Keratinocyte (primary cell): ENCODE measurements at regions not wholly inside any gene's neighbourhood (a gene's known extent, or its start where the extent isn't known, plus 50 kb on each side); places are given as distances from the start of the nearest gene placed in this dataset.

ENCODE experiments used
- DNase-seq: peaks from one replicate; pipeline ENCODE4 v3.0.0-alpha.2; 2011; ENCODE audit warnings: low read depth, missing footprints, low spot score
- FAIRE-seq: peaks from 2 replicates; lab custom pipeline; 2011; peaks lifted over from hg19 to GRCh38; lab: Jason Lieb, UNC
- H2AFZ ChIP-seq: 2 replicates; pipeline ENCODE4 v1.6.0; 2012; ENCODE audit warnings: low read length, control low read depth, inconsistent platforms; ENCODE audit not compliant: control insufficient read depth
- H3K27ac ChIP-seq: 2 replicates; pipeline ENCODE4 v1.5.1; 2011; ENCODE audit warnings: low read length; ENCODE audit not compliant: control insufficient read depth, insufficient read depth
- H3K27me3 ChIP-seq: 3 replicates; pipeline ENCODE4 v1.6.0; 2011; ENCODE audit warnings: low read length; ENCODE audit not compliant: control insufficient read depth, insufficient read depth; ENCODE audit errors: extremely low read depth
- H3K36me3 ChIP-seq, 2 experiments: 2 replicates in 1 of 2; 3 replicates in 1 of 2; pipeline ENCODE4 v1.5.1; 2011; ENCODE audit warnings: low read length in 2 of 2, mild to moderate bottlenecking in 1 of 2; ENCODE audit not compliant: control insufficient read depth in 2 of 2, insufficient read depth in 2 of 2; ENCODE audit errors: extremely low read depth in 1 of 2
- H3K4me1 ChIP-seq: 3 replicates; pipeline ENCODE4 v1.5.1; 2011; ENCODE audit warnings: low read length; ENCODE audit not compliant: control insufficient read depth, insufficient read depth; ENCODE audit errors: extremely low read depth
- H3K4me2 ChIP-seq: 3 replicates; pipeline ENCODE4 v1.6.0; 2011; ENCODE audit warnings: low read depth, low read length; ENCODE audit not compliant: control insufficient read depth, insufficient read depth; ENCODE audit errors: extremely low read depth
- H3K4me3 ChIP-seq, 3 experiments: fragments of 200-600 bp in 1 of 3; sonication (generic) in 1 of 3; 2 replicates in 2 of 3; 3 replicates in 1 of 3; pipeline ENCODE4 v1.5.1; 2011 to 2016; ENCODE audit warnings: low read length in 3 of 3, mild to moderate bottlenecking in 3 of 3, control low read depth in 2 of 3, inconsistent platforms in 1 of 3, low read depth in 1 of 3, mixed read lengths in 1 of 3, mixed run types in 1 of 3, moderate library complexity in 1 of 3; ENCODE audit not compliant: control insufficient read depth in 2 of 3, insufficient read depth in 2 of 3; ENCODE audit errors: extremely low read depth in 1 of 3
- H3K79me2 ChIP-seq: 2 replicates; pipeline ENCODE4 v1.6.0; 2012; ENCODE audit warnings: low read length; ENCODE audit not compliant: control insufficient read depth, insufficient read depth
- H3K9ac ChIP-seq: 3 replicates; pipeline ENCODE4 v1.6.0; 2011; ENCODE audit warnings: low read length; ENCODE audit not compliant: control insufficient read depth, insufficient read depth; ENCODE audit errors: extremely low read depth
- H3K9me1 ChIP-seq: 3 replicates; pipeline ENCODE4 v1.6.0; 2011; ENCODE audit warnings: low read length; ENCODE audit not compliant: control insufficient read depth, insufficient read depth; ENCODE audit errors: extremely low read depth
- H3K9me3 ChIP-seq: 2 replicates; pipeline ENCODE4 v1.5.1; 2012; ENCODE audit warnings: low read depth, low read length; ENCODE audit not compliant: control insufficient read depth
- H4K20me1 ChIP-seq: 3 replicates; pipeline ENCODE4 v1.6.0; 2011; ENCODE audit warnings: low read length; ENCODE audit not compliant: control insufficient read depth, insufficient read depth; ENCODE audit errors: extremely low read depth
- EZH2 ChIP-seq: IDR thresholded peaks from one replicate; pipeline ENCODE4 v1.6.1; 2012; ENCODE audit warnings: inconsistent platforms, mild to moderate bottlenecking, low read length, moderate library complexity
- dilution Hi-C: fragments of 300-500 bp; cut with MboI; formaldehyde crosslinking; loops from one replicate; pipeline ENCODE4 v1.7.0; 2020; ENCODE audit warnings: low sequenced_read_pairs; ENCODE audit not compliant: extremely low pct_ligation_motif_present
- TF ChIP-seq, protein P1 (sequence below), 3 experiments: IDR thresholded peaks in 1 of 3; conservative IDR thresholded peaks in 1 of 3; optimal IDR thresholded peaks in 1 of 3; 2 replicates in 2 of 3; 3 replicates in 1 of 3; pipeline versions ENCODE3 to v1.5.1; 2011; ENCODE audit warnings: low read length in 3 of 3, mild to moderate bottlenecking in 3 of 3, moderate library complexity in 2 of 3, control low read depth in 1 of 3, inconsistent platforms in 1 of 3; ENCODE audit not compliant: insufficient read depth in 2 of 3; ENCODE audit errors: extremely low read depth in 1 of 3

DNA sequence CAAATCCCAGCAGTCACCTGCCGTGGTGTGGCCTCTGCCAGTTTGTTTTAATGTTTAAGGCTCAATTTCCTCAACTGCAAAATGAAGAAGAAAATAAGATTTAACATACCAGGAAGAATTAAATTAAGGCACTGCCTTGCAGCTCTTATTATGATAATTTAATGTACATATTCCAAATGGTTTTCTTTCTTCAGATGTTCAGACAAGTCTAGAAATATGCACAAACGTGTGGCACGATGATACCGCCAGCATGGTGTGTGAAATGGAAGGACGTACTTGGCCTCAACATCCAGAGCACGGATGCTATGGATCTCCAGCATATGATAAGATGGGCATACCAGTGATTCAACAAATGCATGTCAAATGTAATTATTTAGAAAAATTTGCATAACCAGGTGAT, 959.4 kb upstream of the TMEM132C start:
- H3K36me3 ChIP-seq, result no peaks in the 10 kb centered on the region
- FAIRE-seq (no peak), DNase-seq (no peak)
- H3K4me2 ChIP-seq, result no peak overlapping the region
- no peaks in the 10 kb centered on the region for H4K20me1 ChIP-seq
- H3K4me3 ChIP-seq, result no peak overlapping the region
- TF ChIP-seq EZH2, result no peak
- TF ChIP-seq, protein P1, sequence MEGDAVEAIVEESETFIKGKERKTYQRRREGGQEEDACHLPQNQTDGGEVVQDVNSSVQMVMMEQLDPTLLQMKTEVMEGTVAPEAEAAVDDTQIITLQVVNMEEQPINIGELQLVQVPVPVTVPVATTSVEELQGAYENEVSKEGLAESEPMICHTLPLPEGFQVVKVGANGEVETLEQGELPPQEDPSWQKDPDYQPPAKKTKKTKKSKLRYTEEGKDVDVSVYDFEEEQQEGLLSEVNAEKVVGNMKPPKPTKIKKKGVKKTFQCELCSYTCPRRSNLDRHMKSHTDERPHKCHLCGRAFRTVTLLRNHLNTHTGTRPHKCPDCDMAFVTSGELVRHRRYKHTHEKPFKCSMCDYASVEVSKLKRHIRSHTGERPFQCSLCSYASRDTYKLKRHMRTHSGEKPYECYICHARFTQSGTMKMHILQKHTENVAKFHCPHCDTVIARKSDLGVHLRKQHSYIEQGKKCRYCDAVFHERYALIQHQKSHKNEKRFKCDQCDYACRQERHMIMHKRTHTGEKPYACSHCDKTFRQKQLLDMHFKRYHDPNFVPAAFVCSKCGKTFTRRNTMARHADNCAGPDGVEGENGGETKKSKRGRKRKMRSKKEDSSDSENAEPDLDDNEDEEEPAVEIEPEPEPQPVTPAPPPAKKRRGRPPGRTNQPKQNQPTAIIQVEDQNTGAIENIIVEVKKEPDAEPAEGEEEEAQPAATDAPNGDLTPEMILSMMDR (optimal IDR thresholded peaks at IDR 0.05 in 1 of 3, IDR thresholded peaks at IDR 0.05 in 1 of 3, conservative IDR thresholded peaks at IDR 0.05 in 1 of 3; ENCODE audit: extremely low read depth in 1 of 3, insufficient read depth in 2 of 3, low read length in 3 of 3), result no peak
- H3K79me2 ChIP-seq, result no peaks in the 10 kb centered on the region
- H3K4me1 ChIP-seq, result no peaks in the 10 kb centered on the region
- H3K9ac ChIP-seq, result no peak overlapping the region
- no peaks in the 10 kb centered on the region for H3K9me3 ChIP-seq
- no peaks in the 10 kb centered on the region for H3K27me3 ChIP-seq
- dilution Hi-C loops, result no loop called here
- no peaks in the 10 kb centered on the region for H3K9me1 ChIP-seq
- no peak overlapping the region for H3K27ac ChIP-seq
- no peak overlapping the region for H2AFZ ChIP-seq

DNA sequence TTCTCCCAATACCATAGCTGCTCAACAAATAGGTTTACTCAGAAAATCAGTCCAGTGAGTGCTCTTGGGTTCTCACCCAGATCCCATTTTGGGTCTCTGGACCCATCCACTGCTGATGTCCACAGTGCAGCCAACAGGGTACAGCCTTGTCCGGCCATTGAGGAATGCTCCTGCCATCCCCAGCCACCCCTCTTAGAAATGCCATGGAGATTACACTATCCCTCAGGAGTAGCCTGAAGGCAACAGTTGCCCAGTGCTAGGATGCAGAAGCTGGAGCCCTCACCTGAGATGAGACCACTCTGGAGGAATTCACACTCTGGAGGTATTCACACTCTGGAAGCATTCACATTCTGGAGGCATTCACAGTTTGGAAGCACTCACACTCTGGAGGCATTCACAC, 958.8 kb upstream of the TMEM132C start:
- FAIRE-seq, result no peak
- DNase-seq, result no peak
- no peaks in the 10 kb centered on the region for H3K9me3 ChIP-seq
- dilution Hi-C loops, result no loop called here
- H3K9me1 ChIP-seq, result no peaks in the 10 kb centered on the region
- no peaks in the 10 kb centered on the region for H3K27me3 ChIP-seq
- H3K79me2 ChIP-seq, result no peaks in the 10 kb centered on the region
- no peak overlapping the region for H3K27ac ChIP-seq
- H3K4me2 ChIP-seq, result no peak overlapping the region
- no peaks in the 10 kb centered on the region for H3K4me1 ChIP-seq
- no peak overlapping the region for H3K4me3 ChIP-seq
- H3K36me3 ChIP-seq, result no peaks in the 10 kb centered on the region
- no peak for TF ChIP-seq EZH2
- TF ChIP-seq, protein P1 (optimal IDR thresholded peaks at IDR 0.05 in 1 of 3, IDR thresholded peaks at IDR 0.05 in 1 of 3, conservative IDR thresholded peaks at IDR 0.05 in 1 of 3; ENCODE audit: extremely low read depth in 1 of 3, insufficient read depth in 2 of 3, low read length in 3 of 3), result no peak
- H3K9ac ChIP-seq, result no peak overlapping the region
- no peaks in the 10 kb centered on the region for H4K20me1 ChIP-seq
- no peak overlapping the region for H2AFZ ChIP-seq
